HG03175 (cell line): ENCODE measurements at regions not wholly inside any gene's neighbourhood (a gene's known extent, or its start where the extent isn't known, plus 50 kb on each side); places are given as distances from the start of the nearest gene placed in this dataset.

Experiments used
- ATAC-seq: cut with Tn5 transposase; IDR thresholded peaks from one replicate; pipeline ENCODE4 v1.9.1; 2021; ENCODE audit warnings: mild to moderate bottlenecking, moderate library complexity; ENCODE audit not compliant: unreplicated experiment

GRCh38 chr19:29292153-29292552 lies 79.2 kb upstream of the UQCRFS1 start:
- no peak for ATAC-seq

- ATAC-seq: no peak
These were observed 79.6 kb upstream of the UQCRFS1 start for GRCh38 chr19:29292562-29292961.

GRCh38 chr19:29293292-29293691 lies 80.3 kb upstream of the UQCRFS1 start:
- no peak for ATAC-seq

GRCh38 chr19:29293736-29294342 lies 80.9 kb upstream of the UQCRFS1 start:
- ATAC-seq: no peak

- no peak for ATAC-seq
These were observed 81.4 kb upstream of the UQCRFS1 start for GRCh38 chr19:29294343-29294811.

- no peak for ATAC-seq
These were observed 82.3 kb upstream of the UQCRFS1 start for GRCh38 chr19:29295285-29295684.

- no peak for ATAC-seq
These were observed 84.4 kb upstream of the UQCRFS1 start for GRCh38 chr19:29297381-29297780.

GRCh38 chr19:29299416-29300380 lies 86.7 kb upstream of the UQCRFS1 start:
- no peak for ATAC-seq

GRCh38 chr19:29302002-29302928 lies 89.3 kb upstream of the UQCRFS1 start:
- ATAC-seq: no peak

- no peak for ATAC-seq
These were observed 90.2 kb upstream of the UQCRFS1 start for GRCh38 chr19:29303069-29303718.

- no peak for ATAC-seq
These were observed 90.8 kb upstream of the UQCRFS1 start for GRCh38 chr19:29303719-29304090.

GRCh38 chr19:29305268-29305667 lies 92.3 kb upstream of the UQCRFS1 start:
- ATAC-seq: no peak

GRCh38 chr19:29308977-29309590 lies 96.1 kb upstream of the UQCRFS1 start:
- no peak for ATAC-seq

GRCh38 chr19:29309637-29310036 lies 96.7 kb upstream of the UQCRFS1 start:
- ATAC-seq: no peak

- ATAC-seq: no peak
These were observed 98.3 kb upstream of the UQCRFS1 start for GRCh38 chr19:29311191-29311790.

GRCh38 chr19:29315556-29316190 lies 102.7 kb upstream of the UQCRFS1 start:
- no peak for ATAC-seq

GRCh38 chr19:29318581-29318980 lies 105.6 kb upstream of the UQCRFS1 start:
- no peak for ATAC-seq

- ATAC-seq: no peak
These were observed 107.1 kb upstream of the UQCRFS1 start for GRCh38 chr19:29320086-29320485.

GRCh38 chr19:29320618-29321017 lies 107.7 kb upstream of the UQCRFS1 start:
- ATAC-seq: no peak
